ENCODE measurements at regions not wholly inside any gene's neighbourhood (a gene's known extent, or its start where the extent isn't known, plus 50 kb on each side); places are given as distances from the start of the nearest gene placed in this dataset.

GRCh38 chr20:12860619-12861247, 148.0 kb upstream of the SPTLC3 start:
- TF ChIP-seq, protein P1, sequence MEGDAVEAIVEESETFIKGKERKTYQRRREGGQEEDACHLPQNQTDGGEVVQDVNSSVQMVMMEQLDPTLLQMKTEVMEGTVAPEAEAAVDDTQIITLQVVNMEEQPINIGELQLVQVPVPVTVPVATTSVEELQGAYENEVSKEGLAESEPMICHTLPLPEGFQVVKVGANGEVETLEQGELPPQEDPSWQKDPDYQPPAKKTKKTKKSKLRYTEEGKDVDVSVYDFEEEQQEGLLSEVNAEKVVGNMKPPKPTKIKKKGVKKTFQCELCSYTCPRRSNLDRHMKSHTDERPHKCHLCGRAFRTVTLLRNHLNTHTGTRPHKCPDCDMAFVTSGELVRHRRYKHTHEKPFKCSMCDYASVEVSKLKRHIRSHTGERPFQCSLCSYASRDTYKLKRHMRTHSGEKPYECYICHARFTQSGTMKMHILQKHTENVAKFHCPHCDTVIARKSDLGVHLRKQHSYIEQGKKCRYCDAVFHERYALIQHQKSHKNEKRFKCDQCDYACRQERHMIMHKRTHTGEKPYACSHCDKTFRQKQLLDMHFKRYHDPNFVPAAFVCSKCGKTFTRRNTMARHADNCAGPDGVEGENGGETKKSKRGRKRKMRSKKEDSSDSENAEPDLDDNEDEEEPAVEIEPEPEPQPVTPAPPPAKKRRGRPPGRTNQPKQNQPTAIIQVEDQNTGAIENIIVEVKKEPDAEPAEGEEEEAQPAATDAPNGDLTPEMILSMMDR (IDR thresholded peaks at IDR 0.05; ENCODE audit: borderline replicate concordance, insufficient read depth, low read depth, low read length), result no peak
- H3K4me3 ChIP-seq (ENCODE audit: low read depth, low read length), result no peak overlapping the region

GRCh38 chr20:12869669-12870068, 139.1 kb upstream of the SPTLC3 start:
- TF ChIP-seq, protein P1 (IDR thresholded peaks at IDR 0.05; ENCODE audit: borderline replicate concordance, insufficient read depth, low read depth, low read length), result no peak

DNA sequence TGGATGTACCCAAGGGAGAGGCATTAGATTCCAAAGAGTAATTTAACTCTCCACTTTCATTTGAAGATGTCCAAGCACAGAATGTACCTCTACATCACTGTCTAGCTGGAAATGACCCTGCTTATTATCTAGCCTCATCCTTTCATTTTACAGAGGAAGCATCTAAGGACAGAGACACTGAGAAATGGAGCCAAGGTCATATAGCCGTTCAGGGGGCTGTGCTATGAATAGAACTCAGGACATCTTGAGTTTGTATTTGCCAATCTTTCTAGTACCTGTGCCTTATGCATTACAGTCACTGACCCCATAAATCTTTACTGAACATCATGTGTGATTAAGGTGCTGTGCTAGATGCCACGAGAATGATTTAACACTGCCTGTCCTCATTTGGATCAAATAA, 138.2 kb upstream of the SPTLC3 start:
- H3K4me3 ChIP-seq (ENCODE audit: low read depth, low read length), result no peak overlapping the region
- TF ChIP-seq, protein P1 (IDR thresholded peaks at IDR 0.05; ENCODE audit: borderline replicate concordance, insufficient read depth, low read depth, low read length), result no peak

More at GRCh38 chr20:12869669-12870068, 139.1 kb upstream of the SPTLC3 start:
- H3K4me3 ChIP-seq (ENCODE audit: low read depth, low read length), result no peak overlapping the region

GRCh38 chr20:12874933-12875332, 133.8 kb upstream of the SPTLC3 start:
- TF ChIP-seq, protein P1 (IDR thresholded peaks at IDR 0.05; ENCODE audit: borderline replicate concordance, insufficient read depth, low read depth, low read length), result no peak
- H3K4me3 ChIP-seq (ENCODE audit: low read depth, low read length), result no peak overlapping the region

DNA sequence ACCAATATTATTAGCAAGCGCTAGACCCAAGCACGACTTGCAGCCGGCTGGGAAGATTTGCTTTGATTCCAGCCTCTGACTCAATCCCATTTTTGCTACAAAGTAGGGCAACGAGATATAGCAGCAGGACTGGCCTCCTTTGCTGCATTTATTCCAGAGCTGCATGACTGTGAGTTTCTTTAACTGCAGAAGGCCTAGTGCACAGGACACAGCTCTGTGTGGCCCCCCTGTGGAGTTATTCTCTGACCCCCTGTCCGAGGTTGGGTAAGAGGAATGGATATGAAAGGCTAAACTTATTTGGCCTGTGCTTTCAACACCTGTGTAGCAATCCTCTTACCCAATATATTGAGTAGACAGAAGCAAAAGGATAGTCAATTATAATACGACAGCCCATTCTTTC, 133.3 kb upstream of the SPTLC3 start:
- TF ChIP-seq, protein P1 (IDR thresholded peaks at IDR 0.05; ENCODE audit: borderline replicate concordance, insufficient read depth, low read depth, low read length), result no peak
- H3K4me3 ChIP-seq (ENCODE audit: low read depth, low read length), result no peak overlapping the region

- H3K4me3 ChIP-seq (ENCODE audit: low read depth, low read length), result no peak overlapping the region
- TF ChIP-seq, protein P1 (IDR thresholded peaks at IDR 0.05; ENCODE audit: borderline replicate concordance, insufficient read depth, low read depth, low read length), result no peak
Measured at GRCh38 chr20:12882832-12883506, 125.8 kb upstream of the SPTLC3 start.

DNA sequence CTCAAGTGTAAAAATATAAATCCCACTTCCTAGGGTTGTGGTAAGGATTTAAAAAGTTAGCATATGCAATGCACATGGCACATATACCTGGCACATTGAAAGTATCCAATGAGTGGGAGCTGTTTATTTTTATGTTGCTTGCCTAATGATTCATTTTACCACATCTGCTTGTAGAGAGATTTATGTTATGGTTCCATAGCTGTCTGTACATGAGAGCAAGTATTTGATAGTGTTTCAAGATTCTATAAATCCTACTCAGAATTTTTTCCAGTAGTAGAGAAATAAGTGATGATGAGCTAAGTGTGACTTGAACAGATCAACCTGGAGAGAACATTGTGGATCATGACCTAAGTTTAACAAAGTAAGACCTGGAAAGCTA, 125.3 kb upstream of the SPTLC3 start:
- TF ChIP-seq, protein P1 (IDR thresholded peaks at IDR 0.05; ENCODE audit: borderline replicate concordance, insufficient read depth, low read depth, low read length), result no peak
- no peak overlapping the region for H3K4me3 ChIP-seq (ENCODE audit: low read depth, low read length)

Data from GM12875 (cell line).